KMS-11 (cell line): ENCODE measurements at regions not wholly inside any gene's neighbourhood (a gene's known extent, or its start where the extent isn't known, plus 50 kb on each side); places are given as distances from the start of the nearest gene placed in this dataset.

ENCODE experiments used
- H2AFZ ChIP-seq: fragments of 200-600 bp; sonication (generic); 2 replicates; pipeline ENCODE4 v1.6.1; 2016; ENCODE audit warnings: antibody characterized with exemption, mixed run types, low read depth
- H3K27ac ChIP-seq: fragments of 200-600 bp; sonication (generic); 2 replicates; pipeline ENCODE4 v1.6.1; 2016; ENCODE audit warnings: mild to moderate bottlenecking, mixed run types
- H3K27me3 ChIP-seq: fragments of 200-600 bp; sonication (generic); 2 replicates; pipeline ENCODE4 v1.6.1; 2017; ENCODE audit warnings: mild to moderate bottlenecking, low read depth, mixed run types, moderate library complexity; ENCODE audit not compliant: insufficient read depth
- H3K36me3 ChIP-seq: fragments of 200-600 bp; sonication (generic); 2 replicates; pipeline ENCODE4 v1.6.1; 2017; ENCODE audit warnings: mild to moderate bottlenecking, mixed run types; ENCODE audit not compliant: insufficient read depth
- H3K4me1 ChIP-seq: fragments of 200-600 bp; sonication (generic); 2 replicates; pipeline ENCODE4 v1.6.1; 2016; ENCODE audit warnings: mild to moderate bottlenecking, low read depth, mixed run types; ENCODE audit not compliant: poor library complexity, severe bottlenecking
- H3K4me2 ChIP-seq: fragments of 200-600 bp; sonication (generic); 2 replicates; pipeline ENCODE4 v1.7.0; 2016; ENCODE audit warnings: mild to moderate bottlenecking, mixed run types
- H3K4me3 ChIP-seq: fragments of 200-600 bp; sonication (generic); IDR thresholded peaks from 2 replicates; pipeline ENCODE4 v1.6.1; 2017; ENCODE audit warnings: low read depth, low read length, mixed read lengths; ENCODE audit not compliant: insufficient read depth
- H3K79me2 ChIP-seq: fragments of 200-600 bp; sonication (generic); 2 replicates; pipeline ENCODE4 v1.6.1; 2016; ENCODE audit warnings: low read depth, mixed run types; ENCODE audit not compliant: insufficient read depth
- H3K9ac ChIP-seq: fragments of 200-600 bp; sonication (generic); 2 replicates; pipeline ENCODE4 v1.6.1; 2016; ENCODE audit warnings: mild to moderate bottlenecking, mixed run types
- H4K20me1 ChIP-seq: fragments of 200-600 bp; sonication (generic); 2 replicates; pipeline ENCODE4 v1.6.1; 2016; ENCODE audit warnings: mild to moderate bottlenecking, mixed run types; ENCODE audit not compliant: insufficient read depth
- CTCF ChIP-seq: fragments of 200-600 bp; sonication (generic); conservative IDR thresholded peaks from 2 replicates; pipeline ENCODE4 v1.6.1; 2017; ENCODE audit warnings: low read depth, mild to moderate bottlenecking, antibody characterized with exemption, low read length, moderate library complexity, mixed read lengths

- no peak for TF ChIP-seq CTCF
- Histone ChIP-seq H3K9ac (no peak overlapping the region), H3K79me2 (no peaks in the 10 kb centered on the region), H3K36me3 (no peaks in the 10 kb centered on the region), H3K27ac (no peak overlapping the region), H2AFZ (no peak overlapping the region), H3K27me3 (no peaks in the 10 kb centered on the region), H3K4me2 (no peak overlapping the region), H4K20me1 (no peaks in the 10 kb centered on the region), H3K4me1 (no peaks in the 10 kb centered on the region), H3K4me3 (no peak overlapping the region)
Observed at GRCh38 chr6:153832543-153832942, 206.5 kb upstream of the OPRM1 start.

GRCh38 chr6:153831350-153832078, 207.5 kb upstream of the OPRM1 start:
- Histone ChIP-seq H3K36me3 (no peaks in the 10 kb centered on the region), H2AFZ (no peak overlapping the region), H3K4me1 (no peaks in the 10 kb centered on the region), H3K79me2 (no peaks in the 10 kb centered on the region), H3K4me2 (no peak overlapping the region), H3K4me3 (no peak overlapping the region), H3K9ac (no peak overlapping the region), H4K20me1 (no peaks in the 10 kb centered on the region), H3K27me3 (no peaks in the 10 kb centered on the region), H3K27ac (no peak overlapping the region)
- TF ChIP-seq CTCF: no peak

GRCh38 chr6:153817173-153817572, 221.9 kb upstream of the OPRM1 start:
- no peaks in the 10 kb centered on the region for H3K4me1 ChIP-seq
- no peak overlapping the region for H3K4me2 ChIP-seq
- no peaks in the 10 kb centered on the region for H3K27me3 ChIP-seq
- no peak overlapping the region for H2AFZ ChIP-seq
- no peaks in the 10 kb centered on the region for H3K79me2 ChIP-seq
- H3K36me3 ChIP-seq: no peaks in the 10 kb centered on the region
- no peak for TF ChIP-seq CTCF
- no peak overlapping the region for H3K9ac ChIP-seq
- no peak overlapping the region for H3K4me3 ChIP-seq
- no peak overlapping the region for H3K27ac ChIP-seq
- no peaks in the 10 kb centered on the region for H4K20me1 ChIP-seq

- Histone ChIP-seq H3K4me3 (no peak overlapping the region), H3K4me2 (no peak overlapping the region), H2AFZ (no peak overlapping the region), H3K36me3 (no peaks in the 10 kb centered on the region), H3K27me3 (no peaks in the 10 kb centered on the region), H3K79me2 (no peaks in the 10 kb centered on the region), H3K9ac (no peak overlapping the region), H3K4me1 (no peaks in the 10 kb centered on the region), H3K27ac (no peak overlapping the region), H4K20me1 (no peaks in the 10 kb centered on the region)
- no peak for TF ChIP-seq CTCF
Observed at GRCh38 chr6:153816366-153816765, 222.7 kb upstream of the OPRM1 start.
